Smooth muscle cell (in vitro differentiated cells): ENCODE measurements at regions not wholly inside any gene's neighbourhood (a gene's known extent, or its start where the extent isn't known, plus 50 kb on each side); places are given as distances from the start of the nearest gene placed in this dataset.

Experiments used
- DNase-seq: peaks from one replicate; lab custom pipeline; 2025; ENCODE audit not compliant: unreplicated experiment; lab: John Stamatoyannopoulos, UW
- H2AFZ ChIP-seq: fragments of 200-600 bp; sonication (generic); 2 replicates; pipeline ENCODE4 v1.6.0; 2016; ENCODE audit warnings: antibody characterized with exemption, low read depth, mild to moderate bottlenecking
- H3F3A ChIP-seq: fragments of 200-600 bp; sonication (generic); 2 replicates; pipeline ENCODE4 v1.6.0; 2017; ENCODE audit warnings: antibody characterized with exemption, low read depth
- H3K27ac ChIP-seq: fragments of 200-600 bp; sonication (generic); 2 replicates; pipeline ENCODE4 v1.5.1; 2016; ENCODE audit warnings: low read depth, mild to moderate bottlenecking
- H3K27me3 ChIP-seq: fragments of 200-600 bp; sonication (generic); 2 replicates; pipeline ENCODE4 v1.6.1; 2016; ENCODE audit warnings: low read depth, mild to moderate bottlenecking
- H3K36me3 ChIP-seq: fragments of 200-600 bp; sonication (generic); 2 replicates; pipeline ENCODE4 v1.5.1; 2016; ENCODE audit warnings: low read depth
- H3K4me1 ChIP-seq: fragments of 200-600 bp; sonication (generic); 2 replicates; pipeline ENCODE4 v1.5.1; 2016; ENCODE audit warnings: low read depth
- H3K4me2 ChIP-seq: fragments of 200-600 bp; sonication (generic); 2 replicates; pipeline ENCODE4 v1.6.0; 2016; ENCODE audit warnings: mild to moderate bottlenecking
- H3K4me3 ChIP-seq: fragments of 200-600 bp; sonication (generic); 2 replicates; pipeline ENCODE4 v1.5.1; 2016; ENCODE audit warnings: mild to moderate bottlenecking
- H3K79me2 ChIP-seq: fragments of 200-600 bp; sonication (generic); 2 replicates; pipeline ENCODE4 v1.6.0; 2016; ENCODE audit warnings: low read depth, mild to moderate bottlenecking
- H3K9ac ChIP-seq: fragments of 200-600 bp; sonication (generic); 2 replicates; pipeline ENCODE4 v1.6.0; 2016; ENCODE audit warnings: low read depth
- H3K9me3 ChIP-seq: fragments of 200-600 bp; sonication (generic); replicated peaks from 2 replicates; pipeline ENCODE4 v1.5.1; 2016; ENCODE audit warnings: low read depth
- H4K20me1 ChIP-seq: fragments of 200-600 bp; sonication (generic); 2 replicates; pipeline ENCODE4 v1.6.0; 2016; ENCODE audit warnings: low read depth
- whole genome bisulfite sequencing: methylation state at CpG from one replicate; pipeline ENCODE4 v1.1.7; 2016; ENCODE audit warnings: low lambda C conversion rate; 5-methylcytosine and 5-hydroxymethylcytosine counted together
- TF ChIP-seq, protein P1 (sequence below): fragments of 200-600 bp; sonication (generic); IDR thresholded peaks from 2 replicates; pipeline ENCODE4 v1.5.1; 2017; ENCODE audit warnings: borderline replicate concordance, mild to moderate bottlenecking, antibody characterized with exemption; ENCODE audit not compliant: insufficient read depth, poor library complexity, severe bottlenecking

DNA sequence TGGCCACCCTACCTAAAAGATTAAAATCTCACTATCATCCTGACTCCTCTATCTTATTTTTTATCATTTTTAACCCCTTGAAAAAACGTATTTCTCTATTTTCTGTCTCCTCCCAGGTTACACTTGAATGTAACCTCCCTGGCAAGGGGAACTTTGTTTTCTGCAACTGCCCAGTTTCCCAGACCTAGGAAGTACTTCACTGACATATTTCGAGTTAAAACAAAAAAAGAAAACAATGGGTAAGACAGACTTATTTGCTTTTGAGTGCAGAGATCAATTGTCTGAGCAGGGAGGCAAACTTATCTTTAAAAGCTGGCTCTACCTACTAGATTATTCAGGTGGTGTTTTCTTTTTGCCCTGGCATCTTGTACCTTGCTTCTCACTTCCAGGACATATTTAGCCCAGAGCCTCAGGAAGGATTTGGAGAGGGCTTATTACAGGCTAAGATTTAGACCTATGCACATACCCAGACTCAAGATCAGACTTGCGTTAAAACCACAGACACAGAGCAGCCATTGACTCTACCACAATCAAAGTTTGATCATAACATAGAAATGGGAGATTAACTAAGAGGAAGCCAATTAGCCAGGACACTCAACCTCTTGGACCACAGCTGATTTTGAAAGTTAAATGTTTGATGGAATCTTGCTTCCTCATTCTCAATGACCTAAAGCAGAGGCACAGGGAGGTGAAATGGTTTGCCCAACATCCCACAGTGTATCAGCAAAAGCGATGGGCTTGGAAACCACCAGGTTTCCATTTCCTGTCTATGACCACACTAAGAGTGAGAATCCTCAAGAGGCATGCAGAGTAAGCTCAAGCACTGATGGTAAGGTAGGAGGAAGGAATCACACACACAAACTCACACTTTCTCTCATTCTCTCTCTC lies 169.5 kb upstream of the THBS1 start:
- Histone ChIP-seq H3K9me3 (no peaks in the 10 kb centered on the region), H2AFZ (no peak overlapping the region), H3F3A (no peaks in the 10 kb centered on the region), H3K36me3 (no peaks in the 10 kb centered on the region), H3K4me2 (no peak overlapping the region), H4K20me1 (no peaks in the 10 kb centered on the region), H3K27me3 (no peaks in the 10 kb centered on the region), H3K27ac (no peak overlapping the region), H3K4me3 (no peak overlapping the region), H3K79me2 (no peaks in the 10 kb centered on the region), H3K4me1 (no peaks in the 10 kb centered on the region), H3K9ac (no peak overlapping the region)
- WGBS: 64% methylated on average over 4 of the region's 4 CpGs
- TF ChIP-seq, protein P1, sequence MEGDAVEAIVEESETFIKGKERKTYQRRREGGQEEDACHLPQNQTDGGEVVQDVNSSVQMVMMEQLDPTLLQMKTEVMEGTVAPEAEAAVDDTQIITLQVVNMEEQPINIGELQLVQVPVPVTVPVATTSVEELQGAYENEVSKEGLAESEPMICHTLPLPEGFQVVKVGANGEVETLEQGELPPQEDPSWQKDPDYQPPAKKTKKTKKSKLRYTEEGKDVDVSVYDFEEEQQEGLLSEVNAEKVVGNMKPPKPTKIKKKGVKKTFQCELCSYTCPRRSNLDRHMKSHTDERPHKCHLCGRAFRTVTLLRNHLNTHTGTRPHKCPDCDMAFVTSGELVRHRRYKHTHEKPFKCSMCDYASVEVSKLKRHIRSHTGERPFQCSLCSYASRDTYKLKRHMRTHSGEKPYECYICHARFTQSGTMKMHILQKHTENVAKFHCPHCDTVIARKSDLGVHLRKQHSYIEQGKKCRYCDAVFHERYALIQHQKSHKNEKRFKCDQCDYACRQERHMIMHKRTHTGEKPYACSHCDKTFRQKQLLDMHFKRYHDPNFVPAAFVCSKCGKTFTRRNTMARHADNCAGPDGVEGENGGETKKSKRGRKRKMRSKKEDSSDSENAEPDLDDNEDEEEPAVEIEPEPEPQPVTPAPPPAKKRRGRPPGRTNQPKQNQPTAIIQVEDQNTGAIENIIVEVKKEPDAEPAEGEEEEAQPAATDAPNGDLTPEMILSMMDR: no peak
- no peak for DNase-seq

DNA sequence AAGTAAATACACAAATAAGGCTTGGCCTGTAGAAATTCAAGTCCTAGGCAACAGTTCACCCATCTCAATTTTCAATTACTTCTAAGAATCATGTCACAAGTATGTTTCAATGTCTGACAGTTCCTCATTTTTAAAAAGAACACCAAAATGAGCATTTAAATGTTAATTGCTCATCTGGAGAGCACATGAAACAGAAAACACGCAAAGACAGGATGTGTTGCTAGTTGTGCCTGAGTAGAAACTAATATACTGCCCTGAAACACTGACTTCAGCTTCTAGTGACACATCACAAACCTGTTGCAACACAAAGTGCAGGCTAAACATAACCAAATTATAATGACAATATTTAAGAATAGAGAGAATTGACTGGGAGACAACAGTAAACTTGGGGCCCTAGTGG lies 167.3 kb upstream of the THBS1 start:
- Histone ChIP-seq H3K36me3 (no peaks in the 10 kb centered on the region), H3K4me2 (no peak overlapping the region), H3K27me3 (no peaks in the 10 kb centered on the region), H3K27ac (no peak overlapping the region), H2AFZ (no peak overlapping the region), H4K20me1 (no peaks in the 10 kb centered on the region), H3K9me3 (no peaks in the 10 kb centered on the region), H3K4me1 (no peaks in the 10 kb centered on the region), H3K79me2 (no peaks in the 10 kb centered on the region), H3K9ac (no peak overlapping the region), H3K4me3 (no peak overlapping the region), H3F3A (no peaks in the 10 kb centered on the region)
- TF ChIP-seq, protein P1: no peak
- DNase-seq: no peak
- 50% methylated on average over 1 of the region's 1 CpG for WGBS

DNA sequence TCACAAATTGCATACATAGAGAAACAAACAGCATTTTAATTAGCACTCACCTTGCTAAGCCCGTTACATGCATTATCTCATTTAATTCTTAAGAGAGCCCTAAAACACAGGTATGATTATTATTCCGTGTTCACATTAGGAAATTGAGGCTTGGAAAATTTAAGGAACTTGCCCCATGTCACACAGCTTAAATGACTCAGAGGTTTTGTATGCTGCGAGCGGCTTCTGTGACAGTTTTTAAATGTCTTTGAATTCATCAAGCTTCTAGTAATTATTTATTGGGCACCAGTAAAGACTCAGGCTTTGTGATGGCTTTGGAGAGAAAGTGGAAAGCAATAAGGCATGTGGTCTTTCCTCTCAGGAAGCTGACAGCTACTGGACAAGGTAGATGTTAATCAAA lies 166.7 kb upstream of the THBS1 start:
- Histone ChIP-seq H3K4me3 (no peak overlapping the region), H3K79me2 (no peaks in the 10 kb centered on the region), H3K9ac (no peak overlapping the region), H3K9me3 (no peaks in the 10 kb centered on the region), H3K4me1 (no peaks in the 10 kb centered on the region), H3K27ac (no peak overlapping the region), H3K27me3 (no peaks in the 10 kb centered on the region), H4K20me1 (no peaks in the 10 kb centered on the region), H3K36me3 (no peaks in the 10 kb centered on the region), H2AFZ (no peak overlapping the region), H3K4me2 (peak overlapping the region; percentile 18), H3F3A (no peaks in the 10 kb centered on the region)
- no peak for DNase-seq
- TF ChIP-seq, protein P1: no peak
- WGBS: 67% methylated on average over 4 of the region's 4 CpGs

DNA sequence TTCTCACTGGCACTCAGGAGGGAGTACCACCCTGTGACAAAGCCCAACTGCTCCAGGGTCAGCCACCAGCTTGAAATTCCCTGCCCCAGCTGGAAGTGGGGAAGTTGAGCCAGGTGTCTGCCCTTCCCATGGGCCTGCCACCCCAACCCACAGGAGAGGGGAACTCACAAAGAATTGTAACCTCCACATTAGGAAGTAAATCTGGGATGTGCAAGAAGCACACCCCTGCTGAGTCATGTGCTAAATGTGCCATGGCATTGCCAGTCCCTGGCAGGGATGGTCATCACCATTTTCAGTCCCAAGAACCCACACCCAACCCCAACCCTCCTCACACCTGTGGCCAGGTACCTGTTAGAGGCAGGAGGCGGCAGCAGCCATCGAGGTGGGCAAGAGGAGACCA lies 165.2 kb upstream of the THBS1 start:
- Histone ChIP-seq H3F3A (no peaks in the 10 kb centered on the region), H2AFZ (no peak overlapping the region), H3K27me3 (no peaks in the 10 kb centered on the region), H3K79me2 (no peaks in the 10 kb centered on the region), H3K27ac (no peak overlapping the region), H3K36me3 (no peaks in the 10 kb centered on the region), H3K4me3 (no peak overlapping the region), H3K4me1 (no peaks in the 10 kb centered on the region), H4K20me1 (no peaks in the 10 kb centered on the region), H3K9me3 (no peaks in the 10 kb centered on the region), H3K9ac (no peak overlapping the region), H3K4me2 (no peak overlapping the region)
- 50% methylated on average over 2 of the region's 2 CpGs for WGBS
- TF ChIP-seq, protein P1: no peak
- DNase-seq: no peak
